NT2/D1 (cell line): ENCODE measurements at regions not wholly inside any gene's neighbourhood (a gene's known extent, or its start where the extent isn't known, plus 50 kb on each side); places are given as distances from the start of the nearest gene placed in this dataset.

Experiments used
- DNase-seq: peaks from one replicate; pipeline ENCODE4 v3.0.0-alpha.2; 2011; ENCODE audit warnings: low read depth, low spot score
- H3K27me3 ChIP-seq: 2 replicates; pipeline ENCODE4 v1.6.0; 2011; ENCODE audit warnings: mild to moderate bottlenecking; ENCODE audit not compliant: insufficient read length, insufficient read depth
- H3K36me3 ChIP-seq: 2 replicates; pipeline ENCODE4 v1.6.1; 2011; ENCODE audit warnings: mild to moderate bottlenecking, low read length, mixed read lengths; ENCODE audit not compliant: insufficient read depth, insufficient read length
- H3K4me1 ChIP-seq: 2 replicates; pipeline ENCODE4 v1.5.1; 2011; ENCODE audit not compliant: insufficient read depth, insufficient read length
- H3K4me3 ChIP-seq: 2 replicates; pipeline ENCODE4 v1.5.1; 2011; ENCODE audit warnings: low read depth; ENCODE audit not compliant: insufficient read length
- H3K9ac ChIP-seq: 2 replicates; pipeline ENCODE4 v1.6.0; 2011; ENCODE audit warnings: low read depth; ENCODE audit not compliant: insufficient read length
- H3K9me3 ChIP-seq: 2 replicates; pipeline ENCODE4 v1.5.1; 2011; ENCODE audit warnings: mild to moderate bottlenecking, low read length; ENCODE audit not compliant: insufficient read depth
- SUZ12 ChIP-seq: IDR thresholded peaks from 2 replicates; pipeline ENCODE4 v1.6.1; 2011; ENCODE audit not compliant: insufficient read length, insufficient read depth; ENCODE audit errors: extremely low read depth
- YY1 ChIP-seq: IDR thresholded peaks from 2 replicates; pipeline ENCODE4 v1.6.1; 2011; ENCODE audit not compliant: insufficient read length, insufficient read depth
- ZNF274 ChIP-seq: IDR thresholded peaks from 2 replicates; pipeline ENCODE4 v1.6.1; 2011; ENCODE audit warnings: mild to moderate bottlenecking, low read depth, low read length

- Histone ChIP-seq H3K4me3 (no peak overlapping the region), H3K36me3 (no peaks in the 10 kb centered on the region), H3K27me3 (no peaks in the 10 kb centered on the region), H3K9ac (no peak overlapping the region), H3K9me3 (peaks cover 7% of the 10 kb centered on the region; the same call in 1 of the 2 replicates), H3K4me1 (no peaks in the 10 kb centered on the region)
- TF ChIP-seq SUZ12 = no peak
- TF ChIP-seq YY1 = no peak
- no peak for TF ChIP-seq ZNF274
- DNase-seq = no peak
Measured at GRCh38 chr12:124194893-124195566, 99.9 kb upstream of the RFLNA start.

- Histone ChIP-seq H3K9ac (no peak overlapping the region), H3K9me3 (peaks cover 7% of the 10 kb centered on the region; the same call in 1 of the 2 replicates), H3K27me3 (no peaks in the 10 kb centered on the region), H3K4me3 (no peak overlapping the region), H3K4me1 (no peaks in the 10 kb centered on the region), H3K36me3 (no peaks in the 10 kb centered on the region)
- DNase-seq = no peak
- TF ChIP-seq YY1 = no peak
- TF ChIP-seq ZNF274 = no peak
- no peak for TF ChIP-seq SUZ12
Measured at GRCh38 chr12:124195567-124195942, 99.3 kb upstream of the RFLNA start.

GRCh38 chr12:124196236-124196635, 98.7 kb upstream of the RFLNA start:
- Histone ChIP-seq H3K36me3 (no peaks in the 10 kb centered on the region), H3K4me3 (no peak overlapping the region), H3K4me1 (no peaks in the 10 kb centered on the region), H3K9ac (no peak overlapping the region), H3K9me3 (peaks cover 7% of the 10 kb centered on the region; the same call in 1 of the 2 replicates), H3K27me3 (no peaks in the 10 kb centered on the region)
- no peak for TF ChIP-seq YY1
- no peak for TF ChIP-seq ZNF274
- no peak for TF ChIP-seq SUZ12
- no peak for DNase-seq

GRCh38 chr12:124201248-124201647, 93.6 kb upstream of the RFLNA start:
- Histone ChIP-seq H3K27me3 (no peaks in the 10 kb centered on the region), H3K4me3 (no peak overlapping the region), H3K9ac (no peak overlapping the region), H3K36me3 (no peaks in the 10 kb centered on the region), H3K9me3 (peaks cover 15% of the 10 kb centered on the region), H3K4me1 (no peaks in the 10 kb centered on the region)
- no peak for DNase-seq
- TF ChIP-seq ZNF274 (no peak), SUZ12 (no peak), YY1 (no peak)

DNA sequence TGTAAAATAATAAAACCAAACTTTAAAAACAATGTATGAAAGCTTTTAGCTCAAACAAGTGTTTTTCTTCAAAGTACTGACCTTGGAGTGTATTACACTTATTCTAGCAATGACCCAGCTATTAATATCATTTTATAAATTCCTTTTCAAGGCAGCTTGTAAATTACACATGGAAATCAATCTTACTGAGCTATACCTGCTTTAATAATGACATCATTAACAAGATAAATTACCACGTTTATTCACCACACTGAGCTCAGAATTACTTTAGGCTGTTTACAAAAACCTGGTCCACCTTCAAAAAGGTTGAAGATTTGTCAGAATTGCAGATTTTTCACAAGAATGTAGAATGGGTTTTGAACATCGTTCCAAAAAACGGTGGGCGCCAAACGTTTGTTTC, 91.7 kb upstream of the RFLNA start:
- TF ChIP-seq ZNF274 = no peak
- TF ChIP-seq YY1 = no peak
- TF ChIP-seq SUZ12 = no peak
- no peak overlapping the region for H3K4me3 ChIP-seq

DNA sequence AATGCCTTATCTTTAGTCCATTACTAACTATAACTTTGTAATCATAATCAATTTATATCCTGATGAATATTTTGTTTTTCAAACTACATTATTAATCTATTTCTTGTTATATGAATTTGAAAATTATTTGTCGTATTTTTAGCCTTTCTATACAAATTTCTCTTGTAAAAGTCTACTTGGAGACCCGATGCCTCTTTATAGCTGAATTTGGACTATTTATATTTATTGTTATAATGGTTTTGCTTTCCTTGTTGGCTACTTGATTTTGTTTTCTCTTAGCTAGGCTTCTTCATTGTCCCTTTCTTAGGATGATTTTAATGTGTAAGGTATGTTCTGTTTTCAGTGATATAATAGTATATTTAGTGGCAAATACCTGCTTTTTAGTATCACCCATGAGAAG, 89.5 kb upstream of the RFLNA start:
- H3K27me3 ChIP-seq = no peaks in the 10 kb centered on the region
- H3K9ac ChIP-seq = no peak overlapping the region
- H3K4me1 ChIP-seq = peaks cover 3% of the 10 kb centered on the region
- no peak for DNase-seq
- TF ChIP-seq YY1 (no peak), ZNF274 (no peak), SUZ12 (no peak)
- H3K4me3 ChIP-seq = no peak overlapping the region
- H3K9me3 ChIP-seq = peaks cover 11% of the 10 kb centered on the region
- H3K36me3 ChIP-seq = no peaks in the 10 kb centered on the region

More for the DNA sequence above, 91.7 kb upstream of the RFLNA start:
- no peak for DNase-seq
- Histone ChIP-seq H3K4me1 (no peaks in the 10 kb centered on the region), H3K9me3 (peaks cover 11% of the 10 kb centered on the region), H3K36me3 (no peaks in the 10 kb centered on the region), H3K9ac (no peak overlapping the region), H3K27me3 (no peaks in the 10 kb centered on the region)

DNA sequence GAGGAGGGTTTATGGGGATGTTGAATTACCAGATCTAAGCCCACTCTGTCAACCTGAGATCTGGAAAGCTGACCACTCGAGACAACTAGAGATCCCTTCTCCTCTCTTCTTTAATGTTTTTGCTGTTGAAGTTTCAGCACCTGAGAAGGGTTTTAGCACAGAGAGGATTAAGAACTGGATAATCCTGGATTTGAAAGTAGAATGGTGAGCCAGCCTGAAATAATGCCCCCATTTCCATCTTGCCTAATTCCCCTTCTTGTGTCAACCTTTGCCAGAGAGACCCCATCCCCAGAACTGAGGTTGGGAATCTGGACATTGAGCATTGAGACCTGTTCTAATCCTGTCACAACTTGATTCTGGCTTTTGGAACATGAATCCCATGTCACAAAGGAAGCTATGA, 87.8 kb upstream of the RFLNA start:
- H3K4me3 ChIP-seq = no peak overlapping the region
- H3K27me3 ChIP-seq = no peaks in the 10 kb centered on the region
- no peak for DNase-seq
- no peak overlapping the region for H3K9ac ChIP-seq
- no peak for TF ChIP-seq YY1
- no peak for TF ChIP-seq SUZ12
- no peak for TF ChIP-seq ZNF274
- H3K36me3 ChIP-seq = no peaks in the 10 kb centered on the region
- peaks cover 3% of the 10 kb centered on the region for H3K4me1 ChIP-seq
- H3K9me3 ChIP-seq = peaks cover 20% of the 10 kb centered on the region

DNA sequence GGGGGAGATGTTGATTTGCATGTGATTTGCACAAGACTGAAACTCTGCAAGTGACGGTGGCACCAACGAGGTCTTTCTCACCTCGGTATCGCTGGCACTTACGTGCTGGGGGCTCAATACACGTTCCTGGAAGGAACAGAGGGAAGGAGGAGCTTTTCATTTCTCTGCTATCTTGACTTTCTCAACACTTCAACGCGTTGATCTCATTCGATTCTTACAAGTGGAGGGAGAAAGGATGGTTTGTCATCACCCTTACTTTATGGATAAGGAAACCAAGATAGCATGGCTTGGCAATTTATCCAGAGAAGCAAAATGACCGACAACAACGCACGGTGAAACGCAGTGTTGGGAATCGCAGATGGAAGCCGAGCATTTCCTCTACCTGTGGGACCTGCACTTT, 87.3 kb upstream of the RFLNA start:
- Histone ChIP-seq H3K4me3 (no peak overlapping the region), H3K9ac (no peak overlapping the region), H3K36me3 (no peaks in the 10 kb centered on the region), H3K9me3 (peaks cover 20% of the 10 kb centered on the region), H3K4me1 (peaks cover 3% of the 10 kb centered on the region), H3K27me3 (no peaks in the 10 kb centered on the region)
- DNase-seq = no peak
- TF ChIP-seq SUZ12 (no peak), YY1 (no peak)
